GM21619 (cell line): ENCODE measurements at regions not wholly inside any gene's neighbourhood (a gene's known extent, or its start where the extent isn't known, plus 50 kb on each side); places are given as distances from the start of the nearest gene placed in this dataset.

Source experiments
- ATAC-seq: cut with Tn5 transposase; IDR thresholded peaks from one replicate; pipeline ENCODE4 v1.9.1; 2021; ENCODE audit not compliant: unreplicated experiment

GRCh38 chr18:73742957-73743356, 404.7 kb downstream of the FBXO15 start:
- no peak for ATAC-seq

GRCh38 chr18:73741946-73742345, 405.7 kb downstream of the FBXO15 start:
- no peak for ATAC-seq

GRCh38 chr18:73739098-73739497, 408.5 kb downstream of the FBXO15 start:
- ATAC-seq: no peak

- no peak for ATAC-seq
Observed at GRCh38 chr18:73737990-73738389, 409.6 kb downstream of the FBXO15 start.

GRCh38 chr18:73735836-73736235, 411.8 kb downstream of the FBXO15 start:
- ATAC-seq: no peak

- ATAC-seq: no peak
Observed at GRCh38 chr18:73733806-73734314, 413.8 kb downstream of the FBXO15 start.

GRCh38 chr18:73733376-73733775, 414.3 kb downstream of the FBXO15 start:
- no peak for ATAC-seq

GRCh38 chr18:73728657-73729056, 419.0 kb downstream of the FBXO15 start:
- ATAC-seq: no peak

- no peak for ATAC-seq
Observed at GRCh38 chr18:73724958-73725357, 422.7 kb downstream of the FBXO15 start.

- no peak for ATAC-seq
Observed at GRCh38 chr18:73719611-73720010, 428.0 kb downstream of the FBXO15 start.

- no peak for ATAC-seq
Observed at GRCh38 chr18:73717570-73717969, 430.1 kb downstream of the FBXO15 start.

GRCh38 chr18:73715210-73715670, 432.4 kb downstream of the FBXO15 start:
- ATAC-seq: no peak

- ATAC-seq: no peak
Observed at GRCh38 chr18:73714466-73714865, 433.2 kb downstream of the FBXO15 start.

GRCh38 chr18:73711256-73711655, 436.4 kb downstream of the FBXO15 start:
- ATAC-seq: no peak

GRCh38 chr18:73708591-73708990, 439.0 kb downstream of the FBXO15 start:
- ATAC-seq: no peak

- ATAC-seq: no peak
Observed at GRCh38 chr18:73707035-73707434, 440.6 kb downstream of the FBXO15 start.

- ATAC-seq: no peak
Observed at GRCh38 chr18:73697353-73697752, 450.3 kb downstream of the FBXO15 start.

- ATAC-seq: no peak
Observed at GRCh38 chr18:73696698-73697097, 450.9 kb downstream of the FBXO15 start.

GRCh38 chr18:73696171-73696570, 451.5 kb downstream of the FBXO15 start:
- ATAC-seq: no peak

- ATAC-seq: no peak
Observed at GRCh38 chr18:73693091-73693490, 454.5 kb downstream of the FBXO15 start.

GRCh38 chr18:73691624-73692023, 456.0 kb downstream of the FBXO15 start:
- no peak for ATAC-seq

- no peak for ATAC-seq
Observed at GRCh38 chr18:73691118-73691517, 456.5 kb downstream of the FBXO15 start.

GRCh38 chr18:73690222-73690621, 457.4 kb downstream of the FBXO15 start:
- ATAC-seq: no peak
